ENCODE measurements at regions not wholly inside any gene's neighbourhood (a gene's known extent, or its start where the extent isn't known, plus 50 kb on each side); places are given as distances from the start of the nearest gene placed in this dataset.

DNA sequence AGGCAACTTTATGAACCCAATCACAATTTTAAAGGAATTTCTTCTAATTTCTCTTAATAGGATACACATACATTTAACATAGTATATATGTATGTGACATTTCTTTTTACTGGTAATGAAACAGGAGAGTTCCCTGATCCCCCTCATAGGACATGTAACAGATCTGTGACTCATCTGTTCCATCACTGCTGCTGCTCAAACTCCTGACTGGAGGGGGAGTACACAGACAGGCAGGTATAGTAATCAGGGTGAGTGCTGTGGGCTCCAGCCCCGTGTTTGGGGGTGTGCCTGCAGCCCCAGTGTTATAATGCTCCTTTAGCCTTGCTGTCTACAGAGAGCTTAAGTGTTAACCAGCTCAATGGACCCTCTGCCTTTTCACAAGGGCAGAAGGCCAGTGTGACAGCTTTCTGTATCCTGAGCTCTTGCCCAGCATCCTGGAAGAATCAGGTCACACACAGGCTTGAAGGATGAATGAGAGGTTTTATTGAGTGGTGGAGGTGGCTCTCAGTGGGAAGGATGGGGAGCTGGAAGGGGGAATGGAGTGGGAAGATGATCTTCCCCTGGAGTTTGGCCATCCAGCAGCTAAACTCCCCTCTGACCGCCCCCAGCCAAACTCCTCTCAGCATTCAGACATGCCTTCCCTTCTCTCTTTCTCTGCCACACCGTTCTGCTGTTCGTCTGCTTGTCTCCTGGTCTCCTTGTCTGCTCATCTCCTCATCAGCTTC, 161.3 kb downstream of the ZNF608 start:
- no peak for DNase-seq

DNA sequence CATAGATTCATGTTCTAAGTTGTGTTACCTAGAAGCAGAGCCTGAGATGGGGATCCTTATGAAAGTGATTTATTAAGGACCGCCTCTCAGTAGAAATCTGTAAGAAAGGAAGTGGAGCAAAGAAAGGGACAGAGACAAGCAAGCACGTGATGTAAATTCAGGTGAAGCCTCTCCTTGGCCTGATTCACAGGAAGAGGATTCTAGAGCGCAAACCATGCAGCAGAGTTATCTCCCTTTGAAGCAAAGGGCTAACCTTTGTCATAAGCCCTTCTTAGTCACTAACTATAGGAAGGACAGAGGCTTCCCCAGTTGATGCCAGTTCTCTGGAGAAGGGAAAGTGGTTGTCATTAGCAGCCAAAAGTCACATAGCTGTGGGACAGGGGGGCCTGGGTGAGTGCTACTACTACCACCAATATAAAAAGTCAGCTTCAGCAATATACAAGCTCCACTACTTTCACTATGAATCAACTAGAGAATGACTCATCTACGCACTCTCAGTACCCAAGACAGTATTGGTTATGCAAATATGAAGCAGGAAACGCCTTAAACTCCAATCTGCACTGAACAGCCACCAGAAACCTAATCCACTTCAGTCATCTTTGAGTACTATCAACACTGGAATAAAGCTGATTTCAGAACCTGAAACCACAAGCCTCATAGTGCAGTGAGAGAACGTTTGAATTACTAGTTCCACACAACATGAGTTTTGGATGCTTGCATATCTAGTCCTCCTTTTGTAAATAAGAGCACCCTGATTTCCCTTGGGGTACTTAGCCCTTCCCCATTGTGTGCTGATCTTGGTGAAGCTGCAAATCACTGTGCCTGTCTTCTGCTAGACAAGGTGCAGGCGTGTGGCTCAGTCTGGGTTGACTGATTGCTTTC, 162.7 kb downstream of the ZNF608 start:
- DNase-seq, result no peak

DNA sequence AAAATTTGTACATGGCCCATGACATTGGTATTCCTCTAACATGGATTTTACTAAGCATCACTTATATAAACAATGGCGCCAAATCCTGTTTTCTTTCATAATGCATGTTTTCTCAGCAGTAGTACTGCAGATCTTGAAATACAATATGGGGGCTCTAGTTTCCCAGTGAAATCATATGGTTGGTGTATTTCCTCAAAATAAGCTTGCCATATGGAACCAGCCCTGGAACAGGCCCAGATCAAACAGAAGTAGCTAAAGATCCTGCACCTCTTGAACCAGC, 163.9 kb downstream of the ZNF608 start:
- DNase-seq, result no peak

DNA sequence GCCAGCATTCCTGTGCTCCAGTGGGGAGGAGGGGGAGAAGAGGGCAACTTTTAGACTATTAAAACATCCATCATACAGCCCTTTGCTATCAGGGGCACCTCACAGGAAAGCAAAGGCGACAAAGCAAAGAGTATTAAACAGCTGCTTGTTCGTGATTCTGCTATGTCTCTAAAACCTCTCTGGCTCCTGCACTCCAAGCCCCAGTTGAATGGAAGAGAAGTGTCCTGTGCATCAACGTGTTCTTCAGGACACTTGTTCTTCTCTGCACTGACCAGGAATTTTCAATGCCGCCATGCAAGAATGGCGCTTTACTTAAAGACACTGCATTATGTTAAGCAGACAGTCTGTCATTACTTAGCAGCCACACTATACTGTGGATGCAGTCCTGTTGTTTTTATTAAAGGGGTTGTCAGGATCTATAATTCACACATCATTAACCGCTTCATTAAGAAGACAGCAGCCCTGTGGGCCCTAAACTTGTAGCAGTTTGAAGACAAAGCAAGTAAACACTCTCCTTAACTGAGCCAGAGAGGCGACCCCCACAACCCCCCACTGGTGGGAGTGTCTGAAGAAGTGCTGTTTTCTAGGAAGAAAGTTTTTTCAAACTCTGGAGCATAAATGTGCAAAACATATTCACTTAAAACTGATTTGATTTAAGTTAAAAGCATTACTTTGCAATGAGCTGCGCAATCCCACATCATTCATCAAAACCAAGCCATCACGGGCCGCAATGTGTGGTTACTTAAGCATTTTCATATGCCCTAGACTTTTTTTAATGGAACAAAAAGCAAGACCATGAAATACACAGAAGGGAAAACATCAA, 164.5 kb downstream of the ZNF608 start:
- peak; percentile 79 to 86 for DNase-seq

DNA sequence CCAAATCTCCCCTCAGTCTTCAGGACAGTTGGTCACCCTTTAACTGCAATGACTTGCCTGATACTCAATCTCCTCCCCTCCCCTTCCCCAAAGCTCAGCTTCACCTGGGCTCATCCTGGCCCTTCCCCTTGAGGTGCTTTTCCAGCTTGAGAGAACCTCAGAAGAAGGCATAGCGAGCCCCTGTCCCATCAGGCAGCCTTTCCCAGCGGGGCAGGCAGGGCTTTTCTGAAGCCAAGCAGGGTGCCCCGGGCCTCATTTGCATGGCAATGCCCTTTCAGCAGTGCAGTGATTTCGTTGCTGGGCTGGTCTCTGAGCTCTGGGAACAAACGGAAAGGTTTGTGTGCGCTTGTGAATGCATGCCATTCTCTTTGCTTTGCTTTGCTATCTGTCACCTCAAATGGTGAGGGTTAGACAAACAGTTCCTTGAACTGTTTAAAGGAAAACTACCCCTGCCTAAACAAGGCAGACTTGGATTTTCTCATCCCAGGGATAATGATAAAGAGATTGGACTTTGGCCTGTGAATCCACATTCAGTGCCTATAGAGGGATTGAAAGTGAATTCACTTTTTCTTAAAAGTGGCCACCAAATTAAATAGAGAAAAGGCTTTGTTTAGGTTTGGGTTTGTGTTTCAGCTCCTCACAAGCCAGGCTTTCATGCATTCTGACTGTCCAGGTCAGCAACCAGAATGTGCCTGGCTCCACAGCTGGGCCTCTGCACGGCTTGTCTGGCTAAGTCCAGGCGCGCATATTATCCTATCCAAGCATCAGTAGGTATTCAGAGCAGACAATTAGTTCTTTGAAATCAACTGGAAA, 165.3 kb downstream of the ZNF608 start:
- DNase-seq, result no peak

DNA sequence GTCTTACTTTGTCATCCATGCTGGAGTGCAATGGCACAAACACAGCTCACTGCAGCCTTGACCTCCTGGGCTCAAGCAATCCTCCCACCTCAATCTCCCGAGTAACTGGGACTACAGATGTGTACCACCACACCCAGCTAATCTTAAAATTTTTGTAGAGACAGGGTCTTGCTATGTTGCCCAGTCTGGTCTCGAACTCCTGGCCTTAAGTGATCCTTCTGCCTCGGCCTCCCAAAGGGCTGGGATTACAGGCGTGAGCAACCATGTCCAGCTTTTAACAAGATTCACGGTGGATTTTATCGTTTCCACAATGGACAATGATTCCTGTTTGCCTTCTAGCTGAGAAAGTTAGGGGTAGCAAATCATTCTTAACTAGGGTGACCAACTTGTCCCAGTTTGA, 165.9 kb downstream of the ZNF608 start:
- no peak for DNase-seq

DNA sequence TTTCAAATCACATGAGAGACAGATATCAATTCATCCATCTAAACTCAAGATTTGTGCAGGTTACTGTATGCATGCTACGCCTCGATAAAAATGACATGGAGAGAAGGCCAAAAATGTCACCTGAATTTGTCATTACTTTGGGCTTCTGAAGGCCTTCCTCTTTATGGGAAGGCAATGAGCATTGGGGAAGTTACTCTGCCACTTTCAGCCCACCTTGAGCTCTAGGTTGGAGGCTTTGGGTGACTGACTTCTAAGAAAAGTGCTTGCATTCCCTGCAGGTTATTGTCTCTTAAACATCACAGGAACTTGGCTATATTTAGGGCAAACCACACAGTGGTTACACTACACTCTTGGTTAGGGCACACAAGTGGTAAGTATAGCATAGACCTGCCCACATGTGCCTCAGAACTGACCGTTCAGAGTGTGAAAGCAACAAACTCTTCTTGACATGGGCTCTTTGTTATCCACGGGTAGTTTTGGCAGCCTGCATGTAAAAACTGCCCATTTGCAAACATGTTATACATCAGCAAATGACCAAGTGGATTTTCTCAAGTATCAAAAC, 169.5 kb downstream of the ZNF608 start:
- DNase-seq, result no peak

DNA sequence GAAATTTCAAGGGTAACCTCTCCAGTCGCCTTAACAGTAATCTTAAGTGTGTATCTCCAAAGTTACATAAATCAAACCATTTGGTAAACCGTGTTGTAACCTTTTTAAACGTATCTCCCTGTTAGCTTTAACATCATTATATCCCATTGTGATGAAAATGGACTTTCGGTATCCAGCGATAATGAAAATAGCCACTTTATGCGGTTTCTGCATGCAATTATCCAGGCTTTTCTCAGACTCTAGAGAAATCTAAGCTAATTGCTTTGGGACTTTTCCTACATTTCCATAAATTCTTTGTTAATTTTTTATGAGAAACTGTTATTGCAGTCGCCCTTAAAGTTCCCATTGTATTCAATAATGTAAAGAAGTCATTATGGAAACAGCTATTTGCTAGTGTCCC, 170.7 kb downstream of the ZNF608 start:
- DNase-seq, result no peak

DNA sequence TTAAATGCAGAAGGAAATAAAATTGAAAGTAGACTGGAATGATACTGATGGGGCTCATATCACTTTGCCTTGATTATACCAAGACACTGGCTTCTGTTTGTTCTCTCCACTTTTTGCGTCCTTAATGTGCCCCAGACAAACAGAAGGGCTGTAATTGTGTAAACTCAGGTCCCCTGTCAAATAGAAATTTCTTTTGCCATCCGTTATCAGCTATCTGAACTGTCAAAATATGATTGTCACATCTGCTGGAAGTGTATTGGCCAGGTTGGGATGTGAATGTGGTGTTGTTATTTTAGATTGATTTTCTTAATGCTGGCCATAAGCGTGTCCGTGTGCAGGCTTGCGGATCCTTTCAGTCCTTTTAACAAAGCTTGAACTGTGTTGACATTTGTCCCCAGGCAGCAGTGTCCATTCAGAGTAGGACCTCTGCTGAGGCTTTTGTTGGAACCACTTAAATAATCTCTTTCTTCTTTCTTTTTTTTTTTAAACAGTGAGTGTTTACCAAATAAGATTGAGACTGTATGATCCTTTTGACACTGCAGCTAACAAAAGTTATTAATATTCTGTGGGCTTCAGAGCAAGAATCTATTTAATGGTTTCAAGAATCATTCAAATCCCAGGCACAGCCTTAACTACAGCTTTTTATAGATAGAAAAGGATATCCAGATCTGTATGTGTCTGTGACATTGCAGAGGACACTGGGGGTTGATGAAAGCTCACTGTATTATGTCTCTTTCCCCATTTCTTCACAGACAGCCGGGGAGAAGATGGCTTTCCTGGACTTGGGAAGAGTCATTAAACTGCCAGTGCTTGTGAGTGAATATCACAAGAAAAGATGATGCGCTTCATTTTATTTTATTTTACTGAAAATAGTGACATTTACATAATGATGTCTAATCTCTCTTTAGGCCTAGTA, 171.7 kb downstream of the ZNF608 start:
- DNase-seq, result no peak

DNA sequence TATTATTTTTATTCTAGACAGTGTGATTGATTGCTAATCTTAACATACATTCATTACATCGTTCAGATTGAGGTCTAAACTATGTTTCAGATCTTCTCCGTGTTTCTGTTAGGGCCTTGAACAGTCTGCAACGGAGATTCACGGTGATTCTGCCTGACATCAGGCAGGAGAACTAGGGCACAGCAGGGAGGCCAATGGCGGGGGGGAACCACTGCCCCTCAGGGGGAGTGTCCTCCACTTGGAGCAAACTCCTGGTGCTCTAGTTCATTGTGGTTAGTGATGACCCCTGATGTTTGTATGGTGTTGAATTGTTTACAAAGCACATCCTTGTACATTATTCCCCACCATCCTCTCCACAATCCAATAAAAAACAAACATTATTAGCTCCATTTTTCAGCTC, 173.5 kb downstream of the ZNF608 start:
- DNase-seq, result no peak

DNA sequence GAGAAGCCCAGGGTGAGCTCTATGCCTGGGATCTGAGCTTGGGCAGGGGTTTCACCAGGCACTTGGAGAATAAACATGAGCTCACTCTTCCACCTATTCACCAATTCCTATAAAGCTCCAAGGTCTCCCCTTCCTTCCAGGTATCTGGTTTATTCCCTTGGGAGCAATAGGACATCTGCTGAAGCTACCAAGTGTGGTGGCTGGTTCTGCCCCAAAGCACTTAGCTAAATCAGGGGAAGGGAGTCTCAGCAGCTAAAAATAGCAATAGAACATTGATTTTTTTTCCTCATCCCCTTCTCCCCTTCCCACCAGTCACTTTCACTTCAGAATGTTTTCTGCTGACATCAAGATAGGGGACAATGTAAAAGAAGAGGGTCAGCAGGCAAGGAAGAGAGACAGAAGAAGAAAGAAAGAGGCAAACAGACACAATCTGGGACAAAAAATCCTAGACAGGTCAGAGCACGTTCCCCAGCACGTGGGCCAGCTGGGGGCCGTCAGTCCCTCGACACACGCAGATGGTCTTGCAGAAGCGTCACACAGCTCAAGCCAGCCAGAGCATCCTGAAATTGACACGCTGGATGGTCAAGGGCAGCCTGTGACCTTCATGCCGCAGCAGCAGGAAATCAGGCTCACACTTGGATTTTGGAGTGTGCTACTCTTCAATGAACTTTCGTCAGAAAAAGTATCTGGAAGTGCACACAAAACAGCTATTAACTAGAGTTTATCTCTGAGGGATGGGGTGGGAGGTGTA, 176.0 kb downstream of the ZNF608 start:
- no peak for DNase-seq

DNA sequence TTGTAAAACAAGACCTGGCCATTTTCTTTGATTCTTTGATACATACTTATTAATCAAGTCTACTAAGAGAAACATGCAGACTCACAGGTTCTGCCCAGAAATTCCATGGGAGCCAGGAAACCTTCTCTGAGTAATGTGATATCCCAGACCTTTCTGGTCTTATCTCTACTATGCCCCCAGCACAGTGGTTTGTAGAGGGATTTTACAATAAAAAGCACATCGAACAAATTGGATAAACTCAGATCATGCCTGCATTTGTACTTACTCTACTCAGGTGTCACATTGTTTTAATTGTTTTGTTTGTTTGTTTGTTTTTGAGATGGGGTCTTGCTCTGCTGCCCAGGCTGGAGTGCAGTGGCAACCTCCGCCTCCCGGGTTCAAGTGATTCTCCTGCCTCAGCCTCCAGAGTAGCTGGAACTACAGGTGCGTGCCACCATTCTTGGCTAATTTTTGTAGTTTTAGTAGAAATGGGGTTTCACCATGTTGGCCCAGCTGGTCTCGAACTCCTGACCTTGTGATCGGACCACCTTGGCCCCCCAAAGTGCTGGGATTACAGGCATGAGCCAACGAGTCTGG, 179.5 kb downstream of the ZNF608 start:
- DNase-seq, result no peak

DNA sequence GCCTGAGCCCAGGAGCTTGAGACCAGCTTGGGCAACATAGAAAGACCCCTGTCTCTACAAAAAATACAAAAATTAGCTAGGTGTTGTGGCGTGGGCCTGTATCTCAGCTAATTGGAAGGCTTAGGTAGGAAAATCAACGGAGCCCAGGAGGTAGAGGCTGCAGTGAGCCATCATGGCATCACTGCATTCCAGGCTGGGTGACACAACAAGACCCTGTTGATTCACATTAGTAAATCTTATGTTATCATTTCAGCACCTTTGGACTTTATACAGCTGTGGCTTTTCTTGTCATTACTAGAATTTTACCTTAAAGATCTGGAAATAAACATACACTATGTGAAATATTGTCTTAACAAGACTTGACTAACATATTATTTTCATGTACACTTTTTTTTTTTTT, 185.0 kb downstream of the ZNF608 start:
- DNase-seq, result no peak

DNA sequence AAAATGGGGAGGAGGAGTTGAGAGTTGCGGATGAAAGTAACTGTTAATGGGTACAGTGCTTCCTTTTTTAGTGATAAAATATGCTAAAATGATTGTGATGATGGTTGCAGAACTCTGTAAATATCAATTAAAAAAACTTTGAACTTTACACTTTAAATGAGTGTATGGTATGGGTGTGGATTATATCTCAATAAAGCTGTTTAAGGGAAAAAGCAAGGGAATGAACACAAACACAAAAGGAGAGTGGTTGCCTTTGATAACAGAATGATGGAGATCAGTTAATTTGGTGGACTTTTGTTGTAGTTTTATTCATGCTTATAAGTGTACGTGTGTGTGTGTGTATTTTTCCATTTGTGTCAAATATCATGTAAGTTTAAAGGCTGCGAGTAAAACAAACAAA, 186.1 kb downstream of the ZNF608 start:
- no peak for DNase-seq

DNA sequence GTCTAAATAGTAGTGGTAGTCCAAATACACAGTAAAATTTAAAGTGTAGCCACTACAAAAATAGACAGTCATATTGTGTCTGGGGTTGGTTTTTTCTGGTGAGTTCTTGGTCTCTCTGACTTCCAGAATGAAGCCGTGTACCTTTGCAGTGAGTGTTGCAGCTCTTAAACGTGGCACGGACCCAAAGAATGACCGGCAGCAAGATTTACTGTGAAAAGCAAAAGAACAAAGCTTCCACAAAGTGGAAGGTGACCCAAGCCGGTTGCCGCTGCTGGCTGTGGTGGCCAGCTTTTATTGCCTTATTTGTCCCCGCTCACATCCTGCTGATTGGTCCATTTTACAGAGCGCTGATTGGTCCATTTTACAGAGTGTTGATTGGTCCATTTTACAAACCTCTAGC, 188.7 kb downstream of the ZNF608 start:
- DNase-seq, result no peak

DNA sequence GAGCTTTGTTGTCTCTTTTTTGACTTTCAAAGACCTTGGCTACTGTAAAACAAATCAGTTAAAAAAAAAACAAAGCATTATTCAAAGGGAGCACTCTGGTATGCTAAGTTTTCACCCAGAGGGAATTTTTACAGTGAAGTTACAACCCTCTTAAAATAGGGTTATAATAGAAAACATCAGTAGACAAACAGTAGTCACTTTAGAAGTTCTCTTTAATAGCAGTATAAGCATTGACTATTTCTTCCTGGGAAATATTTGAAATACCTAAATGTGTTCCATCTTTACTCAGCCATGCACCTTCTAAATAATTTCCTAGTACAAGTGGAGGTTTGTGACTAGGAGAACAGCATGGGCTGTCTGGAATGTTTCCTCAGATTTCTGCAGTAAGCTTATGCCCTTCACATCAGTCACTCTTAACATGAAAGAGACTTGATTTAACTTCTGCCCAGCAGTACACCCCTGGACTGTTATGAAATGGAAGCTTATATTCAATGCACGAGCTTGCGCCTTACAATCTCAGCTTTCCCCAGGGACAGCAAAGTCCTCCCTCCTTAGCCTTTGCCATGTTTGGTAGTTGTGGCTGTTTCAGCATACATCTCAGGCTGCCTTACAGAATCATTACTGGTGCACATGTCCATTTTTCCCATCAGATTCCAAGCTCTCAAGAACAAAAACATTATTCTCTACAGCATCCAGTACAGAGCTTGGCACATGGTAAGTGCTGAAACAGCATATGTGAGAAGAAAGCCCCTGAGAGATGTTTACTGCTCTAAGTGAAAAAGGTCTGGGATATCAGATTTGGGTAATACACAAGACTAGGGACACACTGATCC, 191.5 kb downstream of the ZNF608 start:
- DNase-seq, result no peak

DNA sequence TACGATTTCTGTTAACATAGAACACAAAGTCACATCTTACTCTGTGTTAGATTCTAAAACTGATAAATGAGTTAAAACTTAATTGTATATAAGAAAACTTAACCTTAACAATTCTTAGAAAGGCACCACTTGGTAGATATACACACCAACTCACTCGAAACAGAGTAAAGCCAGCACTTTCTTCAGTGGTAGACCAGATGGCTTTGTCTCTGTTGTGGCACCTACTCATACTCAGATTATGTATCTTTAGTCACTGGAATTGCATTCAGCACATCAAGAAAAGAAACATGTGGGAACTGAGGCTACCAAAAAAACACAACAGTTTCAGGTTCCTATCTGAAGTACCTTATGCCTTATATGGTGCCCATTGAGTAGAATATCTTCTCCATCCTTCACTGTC, 192.5 kb downstream of the ZNF608 start:
- no peak for DNase-seq

DNA sequence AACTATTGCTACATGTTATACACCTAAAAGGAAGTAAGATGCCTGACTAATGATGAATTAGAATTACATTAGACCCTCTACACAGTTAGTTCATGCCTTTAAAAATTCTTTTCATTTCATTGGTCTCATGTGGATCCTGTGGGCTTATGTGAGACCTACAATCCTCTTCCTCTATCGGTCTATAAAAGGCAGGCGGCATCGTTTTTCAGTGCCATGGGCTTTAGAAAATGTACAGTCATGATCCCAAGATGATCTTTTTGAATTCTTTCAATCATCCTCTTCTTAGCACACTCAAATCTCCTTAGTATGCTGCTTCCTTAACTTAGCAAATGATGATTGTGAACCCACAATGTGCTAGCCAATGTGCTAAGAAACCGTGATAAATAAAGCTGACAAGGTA, 193.9 kb downstream of the ZNF608 start:
- DNase-seq, result no peak
